Activated T-helper 2 cell treated with anti-CD3 and anti-CD28 coated beads, Interferon-gamma antibody, Interleukin-2, Interleukin-4, amounts not matched to agents 10 μg/mL and 5 μg/mL and 100 μg/mL, durations not matched to agents 14 hours and 24 hours and 36 hours (primary cell): ENCODE measurements at regions not wholly inside any gene's neighbourhood (a gene's known extent, or its start where the extent isn't known, plus 50 kb on each side); places are given as distances from the start of the nearest gene placed in this dataset.

Experiments
- DNase-seq: peaks from one replicate; pipeline ENCODE4 v3.0.0; 2021; ENCODE audit warnings: low spot score
- H3K27ac Mint-ChIP-seq: one replicate; pipeline ENCODE4 v1.8.0; 2021; ENCODE audit warnings: mixed read lengths
- H3K27me3 Mint-ChIP-seq: one replicate; pipeline ENCODE4 v1.8.0; 2021; ENCODE audit warnings: low read depth, mixed read lengths
- H3K36me3 Mint-ChIP-seq: one replicate; pipeline ENCODE4 v1.8.0; 2021; ENCODE audit warnings: low read depth, mixed read lengths
- H3K4me1 Mint-ChIP-seq: one replicate; pipeline ENCODE4 v1.8.0; 2021; ENCODE audit warnings: low read depth, mixed read lengths
- H3K4me3 Mint-ChIP-seq: one replicate; pipeline ENCODE4 v1.8.0; 2021; ENCODE audit warnings: low read depth, mild to moderate bottlenecking, moderate library complexity, mixed read lengths
- H3K9me3 Mint-ChIP-seq: one replicate; pipeline ENCODE4 v1.8.0; 2021; ENCODE audit warnings: mixed read lengths
- intact Hi-C: fragments of 100-400 bp; cut with micrococcal nuclease; formaldehyde crosslinking; loops from one replicate; pipeline ENCODE4 v1.15.1; 2023

DNA sequence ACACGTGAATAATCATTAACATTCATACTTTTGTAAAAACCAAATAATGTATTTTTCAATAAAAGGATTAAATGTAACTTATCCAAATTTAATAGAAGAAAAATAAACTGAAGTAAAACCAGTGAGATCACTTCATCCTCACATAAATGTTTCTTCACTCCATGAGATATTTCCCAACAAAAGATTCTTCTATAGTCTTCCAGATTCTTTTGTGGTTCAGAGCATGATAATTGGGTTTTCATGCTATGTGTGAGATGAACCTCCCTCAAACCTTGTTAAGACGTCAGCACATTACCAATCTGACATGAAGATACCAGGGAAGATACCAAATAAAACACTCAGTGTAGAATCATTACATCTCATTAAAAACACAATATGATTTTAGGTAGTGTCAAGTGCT lies 62.9 kb upstream of the OXGR1 start:
- DNase-seq: no peak
- Mint-ChIP-seq H3K9me3 (no peaks in the 10 kb centered on the region), H3K4me1 (no peaks in the 10 kb centered on the region), H3K27me3 (no peaks in the 10 kb centered on the region), H3K4me3 (no peak overlapping the region), H3K36me3 (no peaks in the 10 kb centered on the region), H3K27ac (no peak overlapping the region)
- intact Hi-C loops: no loop called here

DNA sequence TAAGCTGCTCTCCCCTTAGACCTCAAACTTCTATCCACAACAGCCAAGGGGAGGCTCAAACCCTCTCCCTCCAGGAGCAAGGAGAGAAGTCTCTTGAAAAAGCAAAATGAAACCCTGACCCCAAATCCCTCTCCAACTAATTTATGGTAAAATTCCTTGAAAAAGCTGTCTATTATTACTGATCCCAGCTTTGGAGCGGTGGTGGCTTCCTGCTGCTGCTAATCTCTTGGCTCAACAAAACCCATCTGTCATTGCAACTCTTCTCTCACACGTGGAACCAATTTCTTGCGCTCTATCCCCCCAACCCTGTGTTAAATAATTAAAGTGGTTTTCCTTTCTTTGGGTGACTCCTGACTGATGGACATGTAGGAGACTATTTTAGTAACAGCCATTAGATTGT lies 64.1 kb upstream of the OXGR1 start:
- Mint-ChIP-seq H3K4me1 (no peaks in the 10 kb centered on the region), H3K27me3 (no peaks in the 10 kb centered on the region), H3K4me3 (no peak overlapping the region), H3K9me3 (no peaks in the 10 kb centered on the region), H3K27ac (no peak overlapping the region), H3K36me3 (no peaks in the 10 kb centered on the region)
- DNase-seq: no peak
- intact Hi-C loops: no loop called here

DNA sequence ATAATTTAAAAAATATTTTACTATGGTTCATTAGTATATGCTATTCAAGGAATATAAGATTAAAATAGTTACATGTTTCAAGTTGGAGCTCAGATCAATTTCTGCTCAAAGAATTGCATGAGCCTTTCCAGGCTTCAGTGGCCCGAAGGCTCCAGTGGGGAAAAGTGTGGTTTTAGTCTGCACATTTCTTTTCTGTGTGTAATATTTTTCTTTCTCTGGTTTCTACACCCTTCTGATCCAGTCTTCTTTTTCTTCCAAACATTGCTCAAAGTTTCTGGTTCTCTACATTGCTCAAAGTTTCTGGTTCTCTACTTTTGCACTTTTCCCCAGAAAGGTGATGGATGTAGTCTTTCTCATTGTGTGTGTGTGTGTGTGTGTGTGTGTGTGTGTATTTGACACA lies 64.7 kb upstream of the OXGR1 start:
- H3K9me3 Mint-ChIP-seq: no peaks in the 10 kb centered on the region
- DNase-seq: no peak
- no peaks in the 10 kb centered on the region for H3K4me1 Mint-ChIP-seq
- H3K36me3 Mint-ChIP-seq: no peaks in the 10 kb centered on the region
- H3K27ac Mint-ChIP-seq: no peak overlapping the region
- no peak overlapping the region for H3K4me3 Mint-ChIP-seq
- intact Hi-C loops: no loop called here
- H3K27me3 Mint-ChIP-seq: no peaks in the 10 kb centered on the region

DNA sequence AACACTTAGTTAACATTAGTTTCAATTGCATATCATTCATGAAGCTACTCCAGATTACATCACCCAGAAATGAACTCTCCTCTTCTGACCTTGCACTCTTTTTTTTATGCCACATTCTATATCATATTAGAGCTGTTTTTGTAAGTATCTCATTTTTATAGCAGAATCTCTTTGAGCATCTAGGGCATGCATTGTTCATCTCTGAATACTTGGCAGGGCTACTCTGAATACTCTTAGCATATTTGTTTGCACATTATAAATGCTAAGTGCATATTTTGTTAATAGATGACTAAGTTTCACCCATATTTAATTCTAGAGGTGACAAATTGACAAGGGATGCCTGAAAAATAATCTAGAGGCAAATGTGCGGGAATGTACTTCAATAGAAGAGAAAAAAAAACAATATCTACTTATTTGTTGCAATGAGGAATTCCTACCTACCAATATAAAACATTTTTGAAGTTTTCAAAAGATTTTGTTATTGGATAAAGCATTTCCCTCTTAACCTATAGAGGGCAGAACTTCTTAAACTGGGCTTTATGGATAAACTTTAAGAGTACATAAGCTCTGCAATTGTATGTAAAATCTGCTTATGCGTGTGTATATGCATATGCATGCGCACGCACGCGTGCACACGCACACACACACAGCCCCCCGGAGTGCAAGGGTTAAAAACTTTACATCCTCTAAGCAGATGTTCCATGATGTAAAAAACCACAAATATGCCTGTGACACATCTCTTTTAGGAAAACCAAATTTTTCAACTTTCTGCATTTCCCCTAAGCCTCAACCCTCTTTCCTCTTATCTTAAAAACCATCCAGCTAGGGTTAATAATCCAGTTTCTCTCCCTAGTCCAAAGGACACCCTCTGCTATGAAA lies 73.0 kb upstream of the OXGR1 start:
- Mint-ChIP-seq H3K27me3 (peaks cover 3% of the 10 kb centered on the region), H3K4me3 (no peak overlapping the region), H3K9me3 (no peaks in the 10 kb centered on the region), H3K27ac (no peak overlapping the region), H3K36me3 (no peaks in the 10 kb centered on the region), H3K4me1 (no peaks in the 10 kb centered on the region)
- intact Hi-C loops: no loop called here
- no peak for DNase-seq

DNA sequence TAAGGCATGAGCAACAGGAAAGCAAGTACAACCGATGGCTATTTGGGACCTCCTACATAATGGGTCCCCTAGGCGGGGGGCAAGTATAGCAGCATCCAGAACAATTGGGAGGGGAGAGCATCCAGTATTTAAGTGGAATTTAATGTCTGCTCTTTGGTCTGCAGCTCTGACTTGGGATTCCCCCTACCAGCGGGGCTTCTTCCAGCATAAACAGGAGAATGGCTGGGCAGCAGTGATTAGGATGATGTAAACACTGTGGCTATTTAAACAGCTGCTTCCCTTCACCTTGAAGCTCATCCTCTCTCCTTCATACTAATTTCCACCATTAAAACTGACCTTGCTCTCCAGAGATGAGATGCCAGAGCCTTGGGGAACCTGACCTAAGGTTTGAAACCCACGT lies 73.9 kb upstream of the OXGR1 start:
- H3K4me3 Mint-ChIP-seq: no peak overlapping the region
- H3K27ac Mint-ChIP-seq: no peak overlapping the region
- H3K36me3 Mint-ChIP-seq: no peaks in the 10 kb centered on the region
- intact Hi-C loops: no loop called here
- no peaks in the 10 kb centered on the region for H3K9me3 Mint-ChIP-seq
- H3K4me1 Mint-ChIP-seq: no peaks in the 10 kb centered on the region
- peaks cover 3% of the 10 kb centered on the region for H3K27me3 Mint-ChIP-seq
- no peak for DNase-seq

- Mint-ChIP-seq H3K27ac (no peak overlapping the region), H3K9me3 (peaks cover 7% of the 10 kb centered on the region), H3K4me3 (no peak overlapping the region), H3K36me3 (no peaks in the 10 kb centered on the region), H3K27me3 (peaks cover 3% of the 10 kb centered on the region), H3K4me1 (no peaks in the 10 kb centered on the region)
- intact Hi-C loops: no loop called here
- no peak for DNase-seq
Observed at GRCh38 chr13:97069050-97069815, 75.0 kb upstream of the OXGR1 start.

- H3K36me3 Mint-ChIP-seq: no peaks in the 10 kb centered on the region
- intact Hi-C loops: no loop called here
- H3K27ac Mint-ChIP-seq: no peak overlapping the region
- H3K9me3 Mint-ChIP-seq: peaks cover 13% of the 10 kb centered on the region
- H3K4me1 Mint-ChIP-seq: no peaks in the 10 kb centered on the region
- no peaks in the 10 kb centered on the region for H3K27me3 Mint-ChIP-seq
- no peak for DNase-seq
- no peak overlapping the region for H3K4me3 Mint-ChIP-seq
Observed at GRCh38 chr13:97072297-97072696, 78.0 kb upstream of the OXGR1 start.

DNA sequence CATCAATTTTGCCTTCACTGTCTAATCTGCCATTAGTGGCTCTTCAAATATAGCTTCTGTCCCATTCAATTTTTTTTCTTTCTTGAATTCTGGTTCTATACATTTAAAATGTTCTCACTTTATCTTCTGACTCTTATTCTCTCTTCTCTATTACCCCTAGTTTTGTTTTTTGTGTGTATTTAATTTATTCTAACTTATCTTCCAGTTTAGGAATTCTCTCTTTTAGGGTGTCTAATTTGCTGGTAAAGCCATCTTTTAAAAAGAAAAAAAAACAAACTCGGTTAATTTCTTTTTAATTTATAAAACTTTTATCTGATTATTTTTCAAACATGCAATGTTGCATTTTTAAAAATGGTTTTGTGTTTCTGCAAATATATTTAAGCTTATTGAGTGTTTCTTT lies 80.3 kb upstream of the OXGR1 start:
- Mint-ChIP-seq H3K4me1 (no peaks in the 10 kb centered on the region), H3K9me3 (peaks cover 13% of the 10 kb centered on the region), H3K4me3 (no peak overlapping the region), H3K27ac (no peak overlapping the region), H3K27me3 (no peaks in the 10 kb centered on the region), H3K36me3 (no peaks in the 10 kb centered on the region)
- intact Hi-C loops: no loop called here
- no peak for DNase-seq

DNA sequence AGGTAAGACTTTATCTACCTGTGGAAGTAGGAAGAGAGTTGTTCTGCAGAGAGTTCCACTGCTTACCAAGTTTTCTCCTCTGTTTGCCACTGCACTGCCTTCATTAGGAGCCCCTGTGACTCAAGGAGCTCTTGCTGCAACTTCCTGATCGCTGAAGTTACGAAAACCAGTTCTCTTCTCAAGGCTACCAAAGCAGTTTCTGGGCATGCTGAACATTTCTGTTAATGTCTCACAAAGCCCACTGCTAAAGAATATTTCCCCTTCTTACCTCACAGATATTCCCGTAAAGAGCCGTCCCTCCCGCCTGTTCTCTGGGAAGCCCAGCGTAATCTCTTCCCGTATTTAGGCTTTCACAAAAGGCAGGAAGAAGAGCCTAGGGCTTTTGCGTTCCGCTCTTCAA lies 82.6 kb upstream of the OXGR1 start:
- no peak for DNase-seq
- H3K27ac Mint-ChIP-seq: no peak overlapping the region
- intact Hi-C loops: no loop called here
- no peak overlapping the region for H3K4me3 Mint-ChIP-seq
- H3K9me3 Mint-ChIP-seq: peaks cover 13% of the 10 kb centered on the region
- no peaks in the 10 kb centered on the region for H3K27me3 Mint-ChIP-seq
- no peaks in the 10 kb centered on the region for H3K36me3 Mint-ChIP-seq
- no peaks in the 10 kb centered on the region for H3K4me1 Mint-ChIP-seq

DNA sequence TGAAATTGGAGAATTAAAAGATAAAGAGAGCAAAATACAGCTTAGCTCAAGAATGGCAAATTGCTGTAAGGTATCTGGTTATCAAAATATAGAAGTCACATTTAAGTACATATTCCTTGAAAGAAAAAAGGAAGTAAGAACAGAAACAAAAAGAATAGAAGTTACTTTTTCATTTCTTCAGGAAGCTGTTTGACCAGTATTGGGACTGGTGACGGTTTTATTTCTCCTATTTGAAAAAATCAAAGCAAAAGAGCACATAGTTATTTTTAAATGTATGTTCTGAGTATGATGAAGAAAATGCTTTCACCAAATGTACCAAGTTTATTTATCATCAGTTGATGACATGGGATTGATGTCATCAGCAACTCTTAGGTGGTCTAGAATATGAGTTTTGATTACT lies 83.1 kb upstream of the OXGR1 start:
- H3K27ac Mint-ChIP-seq: no peak overlapping the region
- no peaks in the 10 kb centered on the region for H3K4me1 Mint-ChIP-seq
- H3K36me3 Mint-ChIP-seq: no peaks in the 10 kb centered on the region
- intact Hi-C loops: no loop called here
- H3K27me3 Mint-ChIP-seq: no peaks in the 10 kb centered on the region
- H3K9me3 Mint-ChIP-seq: peaks cover 13% of the 10 kb centered on the region
- no peak for DNase-seq
- no peak overlapping the region for H3K4me3 Mint-ChIP-seq

DNA sequence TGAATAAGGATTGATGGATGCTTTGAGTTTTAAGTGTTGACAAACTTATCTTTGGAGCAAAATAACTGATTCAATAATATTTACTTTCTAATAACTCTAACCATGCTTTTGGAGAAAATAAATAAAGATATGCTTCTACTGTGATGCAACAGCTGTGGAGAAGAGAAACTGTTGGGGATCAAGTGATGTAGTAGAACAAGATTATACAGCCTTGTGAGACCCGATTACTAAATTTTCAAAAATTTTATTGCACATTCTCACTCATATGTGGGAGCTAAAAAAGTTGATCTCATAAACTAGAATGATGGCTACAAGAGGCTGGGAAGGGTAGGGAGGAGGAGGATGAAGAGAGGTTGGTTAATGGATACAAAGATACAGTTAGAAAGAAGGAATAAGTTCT lies 85.5 kb upstream of the OXGR1 start:
- no peak overlapping the region for H3K4me3 Mint-ChIP-seq
- H3K27me3 Mint-ChIP-seq: no peaks in the 10 kb centered on the region

DNA sequence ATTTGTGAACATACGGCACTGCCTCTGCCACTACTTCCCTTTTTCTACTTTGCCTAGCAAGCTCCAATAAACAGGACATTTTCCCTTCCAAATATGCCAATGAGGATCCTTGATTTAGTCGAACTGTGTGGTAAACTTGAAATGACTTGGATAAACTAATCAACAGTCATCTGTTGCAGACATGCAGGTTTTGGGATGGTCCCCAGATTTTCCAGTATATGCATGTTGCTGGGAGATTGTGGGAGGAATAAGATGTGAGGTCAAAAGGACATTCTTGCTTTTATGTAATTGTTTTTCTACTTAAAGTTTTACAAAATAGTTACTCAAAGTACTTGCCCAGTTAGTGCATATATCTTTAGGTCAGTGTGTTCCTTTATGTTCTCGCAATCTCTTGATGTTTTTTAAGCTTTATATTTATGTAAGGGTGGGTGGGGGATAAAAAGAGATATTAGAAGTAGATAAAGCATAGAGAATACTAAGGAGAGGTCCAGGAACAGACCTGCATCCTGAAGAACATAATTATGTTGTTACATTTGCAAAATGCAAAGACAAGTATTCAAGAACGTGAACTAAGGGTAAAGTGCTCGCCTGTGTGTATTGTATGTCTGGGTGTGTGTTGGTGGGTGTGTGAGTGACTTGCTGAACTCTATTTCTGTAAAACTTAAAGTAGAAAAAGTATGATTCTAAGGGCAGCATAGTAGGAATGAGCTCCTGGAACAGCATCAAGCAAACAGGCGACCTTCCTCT lies 88.4 kb upstream of the OXGR1 start:
- H3K27me3 Mint-ChIP-seq: no peaks in the 10 kb centered on the region
- no peak overlapping the region for H3K27ac Mint-ChIP-seq
- no peaks in the 10 kb centered on the region for H3K36me3 Mint-ChIP-seq
- peaks cover 8% of the 10 kb centered on the region for H3K9me3 Mint-ChIP-seq
- no peaks in the 10 kb centered on the region for H3K4me1 Mint-ChIP-seq
- intact Hi-C loops: no loop called here
- H3K4me3 Mint-ChIP-seq: no peak overlapping the region
- no peak for DNase-seq

More for the DNA sequence above, 85.5 kb upstream of the OXGR1 start:
- no peaks in the 10 kb centered on the region for H3K4me1 Mint-ChIP-seq
- DNase-seq: no peak
- no peaks in the 10 kb centered on the region for H3K36me3 Mint-ChIP-seq
- no peak overlapping the region for H3K27ac Mint-ChIP-seq
- intact Hi-C loops: no loop called here
- H3K9me3 Mint-ChIP-seq: peaks cover under 1% of the 10 kb centered on the region

GRCh38 chr13:97091196-97091595 lies 96.9 kb upstream of the OXGR1 start:
- Mint-ChIP-seq H3K27me3 (peaks cover 2% of the 10 kb centered on the region), H3K4me1 (no peaks in the 10 kb centered on the region), H3K4me3 (no peak overlapping the region), H3K36me3 (no peaks in the 10 kb centered on the region), H3K27ac (no peak overlapping the region), H3K9me3 (peaks cover 8% of the 10 kb centered on the region)
- intact Hi-C loops: no loop called here
- DNase-seq: no peak
